ENCODE measurements at regions not wholly inside any gene's neighbourhood (a gene's known extent, or its start where the extent isn't known, plus 50 kb on each side); places are given as distances from the start of the nearest gene placed in this dataset.

- TF ChIP-seq, protein P1, sequence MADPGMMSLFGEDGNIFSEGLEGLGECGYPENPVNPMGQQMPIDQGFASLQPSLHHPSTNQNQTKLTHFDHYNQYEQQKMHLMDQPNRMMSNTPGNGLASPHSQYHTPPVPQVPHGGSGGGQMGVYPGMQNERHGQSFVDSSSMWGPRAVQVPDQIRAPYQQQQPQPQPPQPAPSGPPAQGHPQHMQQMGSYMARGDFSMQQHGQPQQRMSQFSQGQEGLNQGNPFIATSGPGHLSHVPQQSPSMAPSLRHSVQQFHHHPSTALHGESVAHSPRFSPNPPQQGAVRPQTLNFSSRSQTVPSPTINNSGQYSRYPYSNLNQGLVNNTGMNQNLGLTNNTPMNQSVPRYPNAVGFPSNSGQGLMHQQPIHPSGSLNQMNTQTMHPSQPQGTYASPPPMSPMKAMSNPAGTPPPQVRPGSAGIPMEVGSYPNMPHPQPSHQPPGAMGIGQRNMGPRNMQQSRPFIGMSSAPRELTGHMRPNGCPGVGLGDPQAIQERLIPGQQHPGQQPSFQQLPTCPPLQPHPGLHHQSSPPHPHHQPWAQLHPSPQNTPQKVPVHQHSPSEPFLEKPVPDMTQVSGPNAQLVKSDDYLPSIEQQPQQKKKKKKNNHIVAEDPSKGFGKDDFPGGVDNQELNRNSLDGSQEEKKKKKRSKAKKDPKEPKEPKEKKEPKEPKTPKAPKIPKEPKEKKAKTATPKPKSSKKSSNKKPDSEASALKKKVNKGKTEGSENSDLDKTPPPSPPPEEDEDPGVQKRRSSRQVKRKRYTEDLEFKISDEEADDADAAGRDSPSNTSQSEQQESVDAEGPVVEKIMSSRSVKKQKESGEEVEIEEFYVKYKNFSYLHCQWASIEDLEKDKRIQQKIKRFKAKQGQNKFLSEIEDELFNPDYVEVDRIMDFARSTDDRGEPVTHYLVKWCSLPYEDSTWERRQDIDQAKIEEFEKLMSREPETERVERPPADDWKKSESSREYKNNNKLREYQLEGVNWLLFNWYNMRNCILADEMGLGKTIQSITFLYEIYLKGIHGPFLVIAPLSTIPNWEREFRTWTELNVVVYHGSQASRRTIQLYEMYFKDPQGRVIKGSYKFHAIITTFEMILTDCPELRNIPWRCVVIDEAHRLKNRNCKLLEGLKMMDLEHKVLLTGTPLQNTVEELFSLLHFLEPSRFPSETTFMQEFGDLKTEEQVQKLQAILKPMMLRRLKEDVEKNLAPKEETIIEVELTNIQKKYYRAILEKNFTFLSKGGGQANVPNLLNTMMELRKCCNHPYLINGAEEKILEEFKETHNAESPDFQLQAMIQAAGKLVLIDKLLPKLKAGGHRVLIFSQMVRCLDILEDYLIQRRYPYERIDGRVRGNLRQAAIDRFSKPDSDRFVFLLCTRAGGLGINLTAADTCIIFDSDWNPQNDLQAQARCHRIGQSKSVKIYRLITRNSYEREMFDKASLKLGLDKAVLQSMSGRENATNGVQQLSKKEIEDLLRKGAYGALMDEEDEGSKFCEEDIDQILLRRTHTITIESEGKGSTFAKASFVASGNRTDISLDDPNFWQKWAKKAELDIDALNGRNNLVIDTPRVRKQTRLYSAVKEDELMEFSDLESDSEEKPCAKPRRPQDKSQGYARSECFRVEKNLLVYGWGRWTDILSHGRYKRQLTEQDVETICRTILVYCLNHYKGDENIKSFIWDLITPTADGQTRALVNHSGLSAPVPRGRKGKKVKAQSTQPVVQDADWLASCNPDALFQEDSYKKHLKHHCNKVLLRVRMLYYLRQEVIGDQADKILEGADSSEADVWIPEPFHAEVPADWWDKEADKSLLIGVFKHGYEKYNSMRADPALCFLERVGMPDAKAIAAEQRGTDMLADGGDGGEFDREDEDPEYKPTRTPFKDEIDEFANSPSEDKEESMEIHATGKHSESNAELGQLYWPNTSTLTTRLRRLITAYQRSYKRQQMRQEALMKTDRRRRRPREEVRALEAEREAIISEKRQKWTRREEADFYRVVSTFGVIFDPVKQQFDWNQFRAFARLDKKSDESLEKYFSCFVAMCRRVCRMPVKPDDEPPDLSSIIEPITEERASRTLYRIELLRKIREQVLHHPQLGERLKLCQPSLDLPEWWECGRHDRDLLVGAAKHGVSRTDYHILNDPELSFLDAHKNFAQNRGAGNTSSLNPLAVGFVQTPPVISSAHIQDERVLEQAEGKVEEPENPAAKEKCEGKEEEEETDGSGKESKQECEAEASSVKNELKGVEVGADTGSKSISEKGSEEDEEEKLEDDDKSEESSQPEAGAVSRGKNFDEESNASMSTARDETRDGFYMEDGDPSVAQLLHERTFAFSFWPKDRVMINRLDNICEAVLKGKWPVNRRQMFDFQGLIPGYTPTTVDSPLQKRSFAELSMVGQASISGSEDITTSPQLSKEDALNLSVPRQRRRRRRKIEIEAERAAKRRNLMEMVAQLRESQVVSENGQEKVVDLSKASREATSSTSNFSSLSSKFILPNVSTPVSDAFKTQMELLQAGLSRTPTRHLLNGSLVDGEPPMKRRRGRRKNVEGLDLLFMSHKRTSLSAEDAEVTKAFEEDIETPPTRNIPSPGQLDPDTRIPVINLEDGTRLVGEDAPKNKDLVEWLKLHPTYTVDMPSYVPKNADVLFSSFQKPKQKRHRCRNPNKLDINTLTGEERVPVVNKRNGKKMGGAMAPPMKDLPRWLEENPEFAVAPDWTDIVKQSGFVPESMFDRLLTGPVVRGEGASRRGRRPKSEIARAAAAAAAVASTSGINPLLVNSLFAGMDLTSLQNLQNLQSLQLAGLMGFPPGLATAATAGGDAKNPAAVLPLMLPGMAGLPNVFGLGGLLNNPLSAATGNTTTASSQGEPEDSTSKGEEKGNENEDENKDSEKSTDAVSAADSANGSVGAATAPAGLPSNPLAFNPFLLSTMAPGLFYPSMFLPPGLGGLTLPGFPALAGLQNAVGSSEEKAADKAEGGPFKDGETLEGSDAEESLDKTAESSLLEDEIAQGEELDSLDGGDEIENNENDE (IDR thresholded peaks at IDR 0.05; ENCODE audit: insufficient replicate concordance, low read length): no peak
- no peak for TF ChIP-seq HDAC6 (IDR thresholded peaks at IDR 0.05; ENCODE audit: low read depth, low read length)
- no peak for TF ChIP-seq CHD2 (IDR thresholded peaks at IDR 0.05; ENCODE audit: low read length)
- TF ChIP-seq GABPA (IDR thresholded peaks at IDR 0.05; ENCODE audit: borderline replicate concordance, insufficient read depth, low read length): no peak
- no peak for TF ChIP-seq RXRA (IDR thresholded peaks at IDR 0.05; ENCODE audit: insufficient read depth, low read depth, low read length)
- no peak for TF ChIP-seq BACH1 (IDR thresholded peaks at IDR 0.05; ENCODE audit: low read length)
- no peak for TF ChIP-seq RNF2 (IDR thresholded peaks at IDR 0.05; ENCODE audit: borderline replicate concordance, low read depth, low read length, missing control alignments, poor library complexity, severe bottlenecking)
- TF ChIP-seq NANOG (IDR thresholded peaks at IDR 0.05; ENCODE audit: insufficient read depth, low read depth, low read length, poor library complexity, severe bottlenecking): no peak
- TF ChIP-seq SIRT6 (IDR thresholded peaks at IDR 0.05; ENCODE audit: low read length): no peak
- no peak for TF ChIP-seq EGR1 (IDR thresholded peaks at IDR 0.05; ENCODE audit: borderline replicate concordance, low read depth, low read length)
Measured at GRCh38 chr11:134887896-134888295, 475.9 kb upstream of the B3GAT1 start (continued).
